Breast epithelium (tissue), 3 donors: ENCODE measurements at regions not wholly inside any gene's neighbourhood (a gene's known extent, or its start where the extent isn't known, plus 50 kb on each side); places are given as distances from the start of the nearest gene placed in this dataset.

ENCODE experiments used
- POLR2A ChIP-seq: fragments of 450-650 bp; IDR thresholded peaks from one replicate; pipeline ENCODE4 v1.6.1; 2016; ENCODE audit warnings: antibody characterized with exemption, mild to moderate bottlenecking, moderate library complexity
- TF ChIP-seq, protein P1 (sequence below), 3 donors: fragments of 450-650 bp; IDR thresholded peaks; one replicate each; pipeline ENCODE4 v1.5.1; 2016 to 2017; ENCODE audit warnings: antibody characterized with exemption in 3 of 3, mild to moderate bottlenecking in 3 of 3, moderate library complexity in 3 of 3

DNA sequence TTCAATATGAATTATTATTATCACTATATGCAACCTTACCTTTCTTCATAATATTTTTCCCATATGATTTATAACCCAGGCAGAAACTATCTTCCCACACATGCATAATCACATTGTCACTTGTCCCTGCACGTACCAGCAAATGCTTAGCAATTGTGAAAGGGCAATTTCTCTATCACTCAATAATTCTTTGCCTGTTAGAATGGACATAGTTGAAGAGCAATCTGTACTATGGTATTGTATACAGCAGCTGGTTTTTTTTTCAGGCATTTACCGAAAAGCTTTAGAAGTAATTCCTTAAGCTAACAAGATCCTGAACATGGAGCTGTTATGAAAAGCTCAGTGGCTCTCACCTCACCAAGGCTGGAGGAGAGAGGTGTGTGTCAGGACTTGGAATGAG is 999.5 kb downstream of the TUSC7 start:
- TF ChIP-seq, protein P1, sequence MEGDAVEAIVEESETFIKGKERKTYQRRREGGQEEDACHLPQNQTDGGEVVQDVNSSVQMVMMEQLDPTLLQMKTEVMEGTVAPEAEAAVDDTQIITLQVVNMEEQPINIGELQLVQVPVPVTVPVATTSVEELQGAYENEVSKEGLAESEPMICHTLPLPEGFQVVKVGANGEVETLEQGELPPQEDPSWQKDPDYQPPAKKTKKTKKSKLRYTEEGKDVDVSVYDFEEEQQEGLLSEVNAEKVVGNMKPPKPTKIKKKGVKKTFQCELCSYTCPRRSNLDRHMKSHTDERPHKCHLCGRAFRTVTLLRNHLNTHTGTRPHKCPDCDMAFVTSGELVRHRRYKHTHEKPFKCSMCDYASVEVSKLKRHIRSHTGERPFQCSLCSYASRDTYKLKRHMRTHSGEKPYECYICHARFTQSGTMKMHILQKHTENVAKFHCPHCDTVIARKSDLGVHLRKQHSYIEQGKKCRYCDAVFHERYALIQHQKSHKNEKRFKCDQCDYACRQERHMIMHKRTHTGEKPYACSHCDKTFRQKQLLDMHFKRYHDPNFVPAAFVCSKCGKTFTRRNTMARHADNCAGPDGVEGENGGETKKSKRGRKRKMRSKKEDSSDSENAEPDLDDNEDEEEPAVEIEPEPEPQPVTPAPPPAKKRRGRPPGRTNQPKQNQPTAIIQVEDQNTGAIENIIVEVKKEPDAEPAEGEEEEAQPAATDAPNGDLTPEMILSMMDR (IDR thresholded peaks at IDR 0.05) = no peak
- no peak for TF ChIP-seq POLR2A
